ENCODE measurements at regions not wholly inside any gene's neighbourhood (a gene's known extent, or its start where the extent isn't known, plus 50 kb on each side); places are given as distances from the start of the nearest gene placed in this dataset.
A peak's percentile ranks its signal among the peaks of the same experiment; 100 is the strongest.

DNA sequence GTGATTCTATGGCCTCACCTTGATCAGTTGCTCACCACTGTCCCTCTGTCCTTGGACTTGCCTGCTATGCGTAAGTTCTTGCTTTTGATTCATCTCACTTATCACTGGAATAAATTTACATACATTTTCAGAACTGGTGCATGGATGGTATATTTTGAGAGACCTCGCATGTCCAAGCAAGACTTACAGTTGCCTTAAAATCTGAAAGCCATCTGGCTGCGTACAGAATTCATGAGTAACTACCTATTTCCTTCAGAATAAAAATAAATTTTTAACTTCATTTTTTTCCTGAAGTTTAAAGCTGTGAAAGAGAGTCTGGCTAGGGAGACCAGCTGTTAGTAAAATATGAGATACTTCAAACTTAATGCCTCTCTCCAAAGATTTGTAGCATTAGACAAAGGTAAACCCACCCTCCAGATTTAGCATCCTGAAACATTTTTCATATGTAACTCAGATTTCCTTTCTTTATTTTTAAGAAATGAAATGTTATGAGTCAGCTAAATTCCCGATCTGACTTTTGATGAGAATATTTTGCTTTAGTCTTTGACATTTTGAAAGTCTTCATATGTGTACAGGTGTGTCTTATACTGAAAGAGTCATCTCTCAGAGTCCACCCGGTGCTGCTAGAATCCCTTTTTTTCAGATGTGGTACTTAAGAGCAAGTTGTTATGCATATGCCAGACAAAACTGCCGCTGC, 136.4 kb upstream of the CELF2 start:
- Mint-ChIP-seq H3K9me3 (ENCODE audit: low read depth) (peaks cover 8% of the 10 kb centered on the region), H3K36me3 (ENCODE audit: low read depth) (no peaks in the 10 kb centered on the region), H3K27ac (no peak overlapping the region), H3K4me1 (peaks cover 4% of the 10 kb centered on the region), H3K27me3 (peaks cover 5% of the 10 kb centered on the region), H3K4me3 (no peak overlapping the region)
- CTCF ChIA-PET = interaction anchor here (0.6 kb wide), 1 partner anchor 96 kb away, joined by 3 read pairs; no protein-coding TSS in a partner anchor
- POLR2A ChIA-PET = no interaction called here
- DNase-seq (no peak), ATAC-seq (no peak)
- intact Hi-C loops (cut with DNase I, micrococcal nuclease) = no loop called here

DNA sequence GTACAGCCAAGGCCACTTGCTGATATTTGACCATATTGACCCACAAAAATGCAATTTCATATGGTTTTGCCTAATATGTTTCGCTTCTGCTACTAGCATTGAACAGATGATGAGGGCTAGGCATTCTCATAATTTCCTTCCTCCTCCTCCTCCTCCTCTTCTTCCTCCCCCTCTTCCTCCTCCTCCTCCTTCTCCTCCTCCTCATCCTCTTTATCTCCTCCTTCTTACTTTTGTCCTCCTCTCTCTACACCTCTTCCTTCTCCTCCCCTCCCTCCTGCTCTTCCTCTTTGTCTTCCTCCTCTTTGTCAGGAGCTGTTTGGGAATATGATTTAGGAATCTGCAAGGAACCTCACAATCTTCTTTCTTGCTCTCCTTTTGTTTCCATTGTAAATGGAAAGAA, 133.9 kb upstream of the CELF2 start:
- DNase-seq (no peak), ATAC-seq (no peak)
- ChIA-PET POLR2A (interaction anchor here (0.9 kb wide), 1 partner anchor 353 kb away, joined by 4 read pairs; no protein-coding TSS in a partner anchor), CTCF (interaction anchor here (0.5 to 1.0 kb wide), 2 partner anchors 8 to 60 kb away, joined by 3 to 5 read pairs; no protein-coding TSS in a partner anchor)
- intact Hi-C loops (cut with DNase I, micrococcal nuclease) = no loop called here
- H3K9me3 Mint-ChIP-seq (ENCODE audit: low read depth) = peaks cover 8% of the 10 kb centered on the region
- H3K27ac Mint-ChIP-seq = no peak overlapping the region
- no peak overlapping the region for H3K4me3 Mint-ChIP-seq
- H3K36me3 Mint-ChIP-seq (ENCODE audit: low read depth) = no peaks in the 10 kb centered on the region
- peaks cover 4% of the 10 kb centered on the region for H3K4me1 Mint-ChIP-seq
- peaks cover 5% of the 10 kb centered on the region for H3K27me3 Mint-ChIP-seq

DNA sequence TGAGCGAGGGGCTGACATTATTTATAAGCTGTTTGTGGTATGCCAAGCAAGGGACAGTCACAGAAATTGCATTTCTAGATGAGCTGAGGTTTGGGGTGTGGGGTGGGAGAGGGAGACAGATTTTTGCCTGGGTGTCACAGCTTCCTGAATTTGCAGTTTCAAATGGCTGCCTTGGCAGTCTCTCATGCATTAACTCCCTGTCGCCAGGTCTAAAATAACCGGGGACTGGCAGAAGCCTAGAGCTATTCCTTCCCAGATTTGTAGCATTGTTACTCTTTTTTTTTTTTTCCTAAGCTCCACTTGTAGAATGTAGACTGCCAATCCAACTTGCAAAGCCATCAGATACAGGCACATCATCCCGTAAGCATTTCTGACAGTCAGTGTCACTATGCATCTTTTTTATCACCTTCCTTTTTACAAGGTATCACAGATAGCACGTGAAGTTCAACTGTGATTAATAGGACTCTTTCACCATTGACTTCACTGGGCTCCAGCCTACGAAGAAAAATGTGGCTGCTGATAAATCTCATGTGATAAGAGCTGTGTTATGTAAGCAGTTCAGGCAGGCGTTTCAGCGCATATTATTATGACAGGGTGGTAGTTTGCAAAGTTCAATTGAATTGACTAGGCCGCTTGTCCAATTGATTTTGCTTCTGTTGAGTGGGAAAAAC, 130.7 kb upstream of the CELF2 start:
- no peak overlapping the region for H3K4me3 Mint-ChIP-seq
- DNase-seq = no peak
- POLR2A ChIA-PET = no interaction called here
- H3K4me1 Mint-ChIP-seq = peaks cover 4% of the 10 kb centered on the region
- no peak for ATAC-seq
- intact Hi-C loops (cut with DNase I, micrococcal nuclease) = no loop called here
- no peaks in the 10 kb centered on the region for H3K36me3 Mint-ChIP-seq (ENCODE audit: low read depth)
- peaks cover 5% of the 10 kb centered on the region for H3K27me3 Mint-ChIP-seq
- no peak overlapping the region for H3K27ac Mint-ChIP-seq
- CTCF ChIA-PET = no interaction called here
- H3K9me3 Mint-ChIP-seq (ENCODE audit: low read depth) = peaks cover 8% of the 10 kb centered on the region

DNA sequence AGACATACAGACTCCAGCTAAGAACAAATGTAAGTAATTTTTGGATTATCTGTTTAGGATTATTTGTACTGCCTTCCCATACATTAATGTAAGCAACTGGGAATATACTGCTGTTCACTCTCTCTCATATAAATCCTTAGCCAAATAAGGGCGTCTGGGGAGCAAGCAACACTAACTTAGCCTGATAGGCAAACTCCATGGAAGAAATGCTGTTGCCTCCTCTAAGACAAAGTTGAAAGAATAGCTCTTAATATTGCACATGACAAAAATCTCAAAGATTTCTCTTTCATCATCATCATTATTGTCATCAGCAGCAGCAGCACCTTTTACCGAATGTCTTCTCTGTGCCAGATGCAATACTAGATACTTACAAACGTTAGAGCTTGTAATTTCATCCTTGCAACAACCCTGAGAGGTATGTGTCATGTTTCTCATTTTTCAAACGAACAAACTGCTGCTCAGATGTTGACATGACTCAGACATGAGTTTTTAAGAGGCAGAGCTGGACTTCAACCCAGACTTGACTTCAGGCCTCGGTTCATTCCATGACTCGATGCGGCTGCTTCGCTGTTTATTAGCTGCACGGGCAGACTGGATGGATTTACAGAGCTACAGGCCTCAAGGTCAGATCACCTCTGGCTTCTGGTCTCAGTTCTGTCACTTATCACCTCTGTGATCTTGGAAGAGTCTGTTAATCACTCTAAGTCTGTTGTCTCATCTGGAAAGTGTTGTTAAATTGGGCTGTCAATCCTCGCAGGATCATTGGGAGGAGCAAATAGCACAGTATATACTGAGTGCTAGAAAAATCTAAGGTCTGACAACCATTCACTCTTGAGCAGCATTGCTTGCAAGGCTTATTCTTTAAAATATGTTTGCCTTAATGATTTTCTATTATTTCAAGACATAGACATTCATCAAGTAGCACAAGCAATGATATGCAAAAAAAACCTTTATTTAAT, 126.3 kb upstream of the CELF2 start:
- ChIA-PET POLR2A (no interaction called here), CTCF (interaction anchor here (1.1 to 1.6 kb wide), 2 partner anchors 8 to 13 kb away, joined by 5 to 6 read pairs; no protein-coding TSS in a partner anchor)
- no peaks in the 10 kb centered on the region for H3K4me1 Mint-ChIP-seq
- no peak overlapping the region for H3K27ac Mint-ChIP-seq
- DNase-seq (no peak), ATAC-seq (no peak)
- no peak overlapping the region for H3K4me3 Mint-ChIP-seq
- no peaks in the 10 kb centered on the region for H3K36me3 Mint-ChIP-seq (ENCODE audit: low read depth)
- intact Hi-C loops (cut with DNase I, micrococcal nuclease) = no loop called here
- H3K9me3 Mint-ChIP-seq (ENCODE audit: low read depth) = no peaks in the 10 kb centered on the region
- peaks cover 4% of the 10 kb centered on the region for H3K27me3 Mint-ChIP-seq

- Mint-ChIP-seq H3K4me1 (no peaks in the 10 kb centered on the region), H3K27me3 (peaks cover 4% of the 10 kb centered on the region), H3K36me3 (ENCODE audit: low read depth) (no peaks in the 10 kb centered on the region), H3K9me3 (ENCODE audit: low read depth) (no peaks in the 10 kb centered on the region), H3K27ac (no peak overlapping the region), H3K4me3 (no peak overlapping the region)
- no peak for DNase-seq
- ATAC-seq = no peak
- intact Hi-C loops (cut with DNase I, micrococcal nuclease) = no loop called here
- CTCF ChIA-PET = interaction anchor here (1.6 kb wide), 1 partner anchor 9 kb away, joined by 5 read pairs; no protein-coding TSS in a partner anchor
- POLR2A ChIA-PET = no interaction called here
Observed at GRCh38 chr10:10892290-10892875, 125.3 kb upstream of the CELF2 start.

DNA sequence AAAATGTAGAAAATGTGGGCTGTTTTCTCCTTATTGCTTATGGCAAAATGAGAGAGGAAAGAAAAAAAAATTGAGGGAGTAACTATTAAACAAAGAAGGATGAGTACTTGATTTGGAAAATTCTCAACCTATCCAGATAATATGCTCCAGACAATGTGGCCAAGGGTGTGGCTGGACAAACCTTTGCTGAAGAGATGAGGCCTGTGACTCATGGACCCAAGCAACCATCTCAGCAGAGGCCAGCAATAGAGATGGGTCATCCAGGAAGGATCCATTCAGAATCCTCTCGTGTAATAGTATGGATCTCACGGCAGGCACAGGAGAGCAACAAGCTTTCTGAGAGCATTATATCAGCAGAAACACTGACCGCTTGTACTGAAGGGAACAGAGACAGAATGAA, 120.3 kb upstream of the CELF2 start:
- ChIA-PET CTCF (no interaction called here), POLR2A (no interaction called here)
- Mint-ChIP-seq H3K36me3 (ENCODE audit: low read depth) (no peaks in the 10 kb centered on the region), H3K9me3 (ENCODE audit: low read depth) (no peaks in the 10 kb centered on the region), H3K27ac (no peak overlapping the region), H3K4me3 (no peak overlapping the region), H3K27me3 (peaks cover 2% of the 10 kb centered on the region), H3K4me1 (no peaks in the 10 kb centered on the region)
- intact Hi-C loops (cut with DNase I, micrococcal nuclease) = no loop called here
- ATAC-seq (no peak), DNase-seq (no peak)

GRCh38 chr10:10901906-10902305, 115.8 kb upstream of the CELF2 start:
- CTCF ChIA-PET = no interaction called here
- H3K36me3 Mint-ChIP-seq (ENCODE audit: low read depth) = no peaks in the 10 kb centered on the region
- ATAC-seq (no peak), DNase-seq (no peak)
- H3K4me1 Mint-ChIP-seq = no peaks in the 10 kb centered on the region
- POLR2A ChIA-PET = no interaction called here
- intact Hi-C loops (cut with DNase I, micrococcal nuclease) = no loop called here
- peaks cover 2% of the 10 kb centered on the region for H3K27me3 Mint-ChIP-seq
- no peaks in the 10 kb centered on the region for H3K9me3 Mint-ChIP-seq (ENCODE audit: low read depth)
- no peak overlapping the region for H3K4me3 Mint-ChIP-seq
- H3K27ac Mint-ChIP-seq = no peak overlapping the region

DNA sequence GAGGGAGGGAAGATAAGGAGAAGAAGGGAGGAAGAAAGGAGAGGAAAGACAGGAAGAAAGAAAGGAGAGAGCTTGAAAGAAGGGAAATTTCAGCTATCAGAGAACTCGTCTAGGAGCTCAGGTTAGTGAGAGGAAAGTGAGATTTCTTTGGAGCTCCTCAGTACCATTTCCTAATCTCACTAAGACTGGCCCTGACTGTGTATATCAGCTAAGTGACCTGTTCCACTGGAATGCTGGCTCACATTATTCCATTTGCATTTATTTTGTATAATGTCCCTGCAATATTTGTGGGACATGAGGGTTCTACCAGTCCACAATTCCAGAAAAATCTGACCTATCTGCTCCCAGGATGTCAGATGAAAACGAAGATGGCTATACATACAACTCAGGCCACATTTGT, 114.7 kb upstream of the CELF2 start:
- Mint-ChIP-seq H3K36me3 (ENCODE audit: low read depth) (no peaks in the 10 kb centered on the region), H3K4me1 (no peaks in the 10 kb centered on the region), H3K27ac (no peak overlapping the region), H3K27me3 (peaks cover 2% of the 10 kb centered on the region), H3K9me3 (ENCODE audit: low read depth) (no peaks in the 10 kb centered on the region), H3K4me3 (no peak overlapping the region)
- no peak for DNase-seq
- CTCF ChIA-PET = interaction anchor here (0.5 to 2.2 kb wide), 2 partner anchors 11 to 1572 kb away, joined by 3 to 6 read pairs; no protein-coding TSS in a partner anchor
- no peak for ATAC-seq
- intact Hi-C loops (cut with DNase I, micrococcal nuclease) = no loop called here
- POLR2A ChIA-PET = no interaction called here

- POLR2A ChIA-PET = no interaction called here
- Mint-ChIP-seq H3K36me3 (ENCODE audit: low read depth) (no peaks in the 10 kb centered on the region), H3K27me3 (peaks cover 2% of the 10 kb centered on the region), H3K4me3 (no peak overlapping the region), H3K27ac (no peak overlapping the region), H3K4me1 (no peaks in the 10 kb centered on the region), H3K9me3 (ENCODE audit: low read depth) (no peaks in the 10 kb centered on the region)
- DNase-seq = peak; percentile 13
- CTCF ChIA-PET = interaction anchor here (0.7 to 2.2 kb wide), 2 partner anchors 12 to 182 kb away, joined by 3 to 6 read pairs; no protein-coding TSS in a partner anchor
- intact Hi-C loops (cut with DNase I, micrococcal nuclease) = no loop called here
- peak; percentile 58 for ATAC-seq
Observed at GRCh38 chr10:10903620-10904019, 114.1 kb upstream of the CELF2 start.

GRCh38 chr10:10910634-10911033, 107.0 kb upstream of the CELF2 start:
- ATAC-seq = no peak
- H3K4me1 Mint-ChIP-seq = peaks cover 10% of the 10 kb centered on the region
- intact Hi-C loops (cut with DNase I, micrococcal nuclease) = no loop called here
- no peaks in the 10 kb centered on the region for H3K36me3 Mint-ChIP-seq (ENCODE audit: low read depth)
- peaks cover 9% of the 10 kb centered on the region for H3K27me3 Mint-ChIP-seq
- H3K4me3 Mint-ChIP-seq = no peak overlapping the region
- CTCF ChIA-PET = interaction anchor here (1.1 kb wide), 1 partner anchor 9 kb away, joined by 3 read pairs; no protein-coding TSS in a partner anchor
- H3K27ac Mint-ChIP-seq = no peak overlapping the region
- no peaks in the 10 kb centered on the region for H3K9me3 Mint-ChIP-seq (ENCODE audit: low read depth)
- POLR2A ChIA-PET = interaction anchor here (0.7 kb wide), 1 partner anchor 742 kb away, joined by 7 read pairs; no protein-coding TSS in a partner anchor
- no peak for DNase-seq

- ATAC-seq (no peak), DNase-seq (no peak)
- ChIA-PET CTCF (interaction anchor here (1.1 kb wide), 1 partner anchor 9 kb away, joined by 3 read pairs; no protein-coding TSS in a partner anchor), POLR2A (interaction anchor here (0.7 kb wide), 1 partner anchor 743 kb away, joined by 7 read pairs; no protein-coding TSS in a partner anchor)
- Mint-ChIP-seq H3K4me3 (no peak overlapping the region), H3K4me1 (peaks cover 10% of the 10 kb centered on the region), H3K9me3 (ENCODE audit: low read depth) (no peaks in the 10 kb centered on the region), H3K27me3 (peaks cover 9% of the 10 kb centered on the region), H3K27ac (no peak overlapping the region), H3K36me3 (ENCODE audit: low read depth) (no peaks in the 10 kb centered on the region)
- intact Hi-C loops (cut with DNase I, micrococcal nuclease) = no loop called here
Observed at GRCh38 chr10:10911035-10911434, 106.6 kb upstream of the CELF2 start.
